ENCODE measurements at regions not wholly inside any gene's neighbourhood (a gene's known extent, or its start where the extent isn't known, plus 50 kb on each side); places are given as distances from the start of the nearest gene placed in this dataset.
A peak's percentile ranks its signal among the peaks of the same experiment; 100 is the strongest.
"Not testable (repeated sequence)": the region's sequence is repeated elsewhere in the genome, so short reads cannot be mapped to it uniquely, and the experiment has no call there.

- DNase-seq, result no peak
Measured at GRCh38 chr2:7436096-7436906, 519.1 kb downstream of the RNF144A start.

- DNase-seq, result no peak
Measured at GRCh38 chr2:7437141-7437540, 519.9 kb downstream of the RNF144A start.

DNA sequence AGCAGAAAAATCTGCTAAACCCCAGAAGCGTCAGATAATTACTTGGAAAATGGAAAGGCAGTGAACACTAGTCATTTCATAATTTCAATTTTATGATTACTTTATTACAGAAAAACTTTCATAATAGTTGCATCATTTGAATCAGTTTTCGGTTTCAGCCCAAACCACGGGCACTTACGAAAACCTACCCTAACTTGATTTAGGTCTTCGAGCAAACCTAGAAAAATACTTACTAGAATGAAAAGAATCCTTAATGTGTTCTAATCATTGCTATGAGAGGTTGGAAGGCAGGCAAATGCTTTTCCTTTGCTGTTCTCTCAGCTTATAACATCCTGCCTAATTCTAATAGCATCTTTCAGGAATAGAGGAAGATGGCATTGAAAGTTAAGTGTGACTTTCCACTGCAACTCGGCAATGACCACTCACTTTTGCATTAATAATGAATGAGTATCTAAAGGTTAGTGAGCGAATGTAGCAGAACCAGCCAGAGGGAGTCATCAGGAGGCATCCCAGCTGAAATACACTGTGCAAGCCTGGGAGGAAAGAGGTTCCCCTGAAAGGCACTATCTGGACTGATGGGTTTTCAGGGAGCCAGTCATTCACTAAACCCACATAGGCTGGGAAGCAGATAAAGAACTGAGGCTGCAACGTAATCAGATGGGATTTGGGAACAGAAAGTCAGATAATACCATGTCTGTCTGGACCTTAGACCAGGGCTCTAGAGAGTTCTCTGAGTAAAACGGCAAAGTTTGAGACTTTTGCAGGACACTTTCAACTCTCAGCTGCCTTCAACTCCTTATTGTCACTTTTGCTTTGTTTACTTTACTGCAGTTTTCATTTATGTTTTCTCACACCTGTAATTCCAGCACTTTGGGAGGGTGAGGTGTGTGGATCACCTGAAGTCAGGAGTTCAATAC lies 520.8 kb downstream of the RNF144A start:
- no peak for DNase-seq

- DNase-seq, result no peak
Measured at GRCh38 chr2:7438855-7439254, 521.6 kb downstream of the RNF144A start.

DNA sequence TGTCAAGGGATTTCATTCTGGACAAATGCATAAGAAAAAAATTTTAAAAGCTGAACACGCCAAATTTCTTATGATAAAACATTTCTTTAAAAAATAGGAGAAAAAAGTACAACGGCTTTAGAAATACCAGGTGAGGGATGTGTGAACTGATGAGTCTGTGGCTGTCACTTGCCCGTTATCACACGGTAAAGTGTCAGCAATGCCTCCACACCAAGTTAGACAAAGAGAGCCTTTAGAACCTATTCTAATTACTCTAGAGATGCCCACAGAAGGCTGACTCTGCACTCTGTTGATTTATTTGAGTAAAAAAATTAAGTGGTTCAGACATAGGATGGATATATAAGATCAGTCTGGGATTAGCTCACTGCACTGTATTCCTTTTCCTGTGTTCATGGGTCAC lies 523.8 kb downstream of the RNF144A start:
- DNase-seq, result no peak

DNA sequence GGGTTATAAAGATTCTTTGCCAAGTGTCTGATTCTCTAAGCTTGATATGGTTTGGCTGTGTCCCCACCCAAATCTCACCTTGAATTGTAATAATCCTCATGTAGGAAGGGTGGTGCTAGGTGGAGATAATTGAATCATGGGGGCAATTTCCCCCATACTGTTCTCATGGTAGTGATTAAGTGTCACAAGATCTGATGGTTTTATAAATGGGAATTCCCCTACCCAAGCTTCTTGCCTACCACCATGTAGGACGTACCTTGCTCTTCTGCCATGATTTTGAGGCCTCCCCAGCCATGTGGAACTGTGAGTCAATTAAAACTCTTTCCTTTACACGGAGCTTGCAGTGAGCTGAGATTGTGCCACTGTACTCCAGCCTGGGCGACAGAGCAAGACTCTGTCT lies 524.6 kb downstream of the RNF144A start:
- DNase-seq, result not testable (repeated sequence)

DNA sequence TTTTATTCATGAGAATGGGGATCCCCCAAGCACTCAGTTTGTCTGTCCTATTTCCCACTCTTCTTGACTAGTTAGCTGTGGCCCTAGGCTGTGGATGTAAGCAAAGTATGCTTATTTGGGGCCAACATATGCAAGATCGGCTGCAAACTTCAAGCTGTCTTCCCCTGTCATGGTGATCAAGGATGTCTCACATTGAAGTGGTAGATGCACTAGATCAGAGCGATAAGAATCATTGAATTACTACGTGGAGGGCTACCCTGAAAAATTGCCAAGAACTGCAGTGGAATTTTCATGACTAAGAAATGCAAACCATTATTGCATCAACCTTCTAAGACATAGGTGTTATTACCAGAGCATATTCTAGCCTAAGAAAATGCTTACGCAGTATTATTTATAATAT lies 527.4 kb downstream of the RNF144A start:
- no peak for DNase-seq

GRCh38 chr2:7448578-7449264 lies 531.5 kb downstream of the RNF144A start:
- DNase-seq, result no peak

GRCh38 chr2:7449298-7449697 lies 532.1 kb downstream of the RNF144A start:
- DNase-seq, result no peak

DNA sequence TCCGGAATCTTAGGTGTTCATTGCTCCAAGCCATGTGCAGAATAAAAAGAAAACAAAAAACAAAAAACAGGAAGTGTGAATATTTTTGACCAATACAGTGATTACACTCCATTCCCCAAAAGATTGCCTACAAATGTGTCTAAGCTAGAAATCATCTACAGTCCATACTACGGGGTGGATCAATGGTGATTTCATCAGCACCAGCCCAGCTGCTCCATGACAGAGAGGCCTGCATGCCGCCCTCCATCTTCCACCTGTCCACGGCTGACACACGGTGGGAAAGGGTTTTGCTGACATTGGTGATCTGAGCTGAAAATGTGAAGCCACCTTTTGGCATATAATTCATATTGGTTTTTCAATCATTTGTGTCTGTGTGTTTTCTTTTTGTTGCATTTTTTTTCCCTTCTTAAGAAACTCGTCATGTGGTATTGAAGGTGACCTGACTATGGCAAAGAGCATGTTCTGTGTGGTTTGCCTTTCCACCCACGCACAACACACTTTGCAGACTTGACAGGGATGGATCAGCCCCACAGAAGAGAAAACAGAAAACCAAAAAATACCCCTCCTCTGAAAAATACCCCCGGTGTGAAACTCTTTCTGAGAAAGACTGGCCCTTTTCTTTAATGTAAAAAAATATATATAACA lies 533.1 kb downstream of the RNF144A start:
- peak; percentile 39 for DNase-seq

DNA sequence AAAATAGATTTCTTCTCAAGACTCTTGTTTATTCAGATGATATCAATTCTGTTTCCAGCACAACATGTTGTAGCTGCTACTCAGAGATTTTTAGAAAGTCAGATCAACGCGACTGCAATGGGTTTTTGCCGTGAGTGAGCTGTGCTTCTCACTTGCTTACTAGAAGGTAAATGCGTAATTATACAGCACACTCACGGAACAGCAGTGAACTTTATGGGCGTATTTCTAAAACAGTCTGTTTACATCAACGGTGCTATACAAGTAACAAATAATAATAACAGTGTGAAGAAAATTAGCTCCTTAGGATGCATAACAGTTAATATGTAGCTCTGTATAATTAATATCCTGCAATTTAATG lies 533.6 kb downstream of the RNF144A start:
- no peak for DNase-seq

DNA sequence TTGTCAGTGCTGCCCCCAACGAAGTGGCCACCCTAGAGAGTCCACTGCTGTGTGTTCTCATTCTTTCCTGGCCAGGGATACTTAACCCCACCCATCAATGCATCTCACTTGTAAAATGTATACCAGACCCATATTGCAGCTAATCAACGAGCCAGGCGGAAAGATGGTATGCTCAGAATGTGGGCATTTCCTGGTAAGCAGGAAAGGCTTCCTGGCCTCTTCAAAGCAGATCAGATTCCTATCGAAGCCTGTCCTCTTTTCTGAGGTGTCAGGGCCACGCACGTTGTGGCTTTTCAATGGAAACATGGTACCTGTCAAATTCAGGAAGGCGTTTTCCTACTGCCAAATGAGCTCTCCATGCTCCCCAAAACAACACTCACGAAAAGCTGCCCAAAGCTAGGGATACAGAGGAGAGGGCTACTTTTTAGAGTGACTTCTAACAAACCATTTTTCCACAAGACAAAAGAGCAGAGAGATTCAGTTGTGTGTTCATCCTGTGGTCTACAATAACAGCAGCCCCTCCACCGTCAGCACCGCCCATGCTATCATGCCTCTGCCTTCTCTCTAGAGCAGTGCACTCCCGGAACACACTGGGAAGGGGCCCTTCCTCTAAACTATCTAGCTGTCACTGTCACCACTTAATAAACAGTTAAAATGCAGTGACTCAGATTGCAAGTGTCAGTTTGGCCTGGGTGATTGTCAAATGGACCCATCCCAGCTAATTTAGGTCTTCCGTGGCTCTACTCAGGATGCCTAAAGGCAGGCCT lies 535.1 kb downstream of the RNF144A start:
- DNase-seq, result no peak

- no peak for DNase-seq
Measured at GRCh38 chr2:7454592-7454991, 537.4 kb downstream of the RNF144A start.

GRCh38 chr2:7456762-7457161 lies 539.5 kb downstream of the RNF144A start:
- no peak for DNase-seq

DNA sequence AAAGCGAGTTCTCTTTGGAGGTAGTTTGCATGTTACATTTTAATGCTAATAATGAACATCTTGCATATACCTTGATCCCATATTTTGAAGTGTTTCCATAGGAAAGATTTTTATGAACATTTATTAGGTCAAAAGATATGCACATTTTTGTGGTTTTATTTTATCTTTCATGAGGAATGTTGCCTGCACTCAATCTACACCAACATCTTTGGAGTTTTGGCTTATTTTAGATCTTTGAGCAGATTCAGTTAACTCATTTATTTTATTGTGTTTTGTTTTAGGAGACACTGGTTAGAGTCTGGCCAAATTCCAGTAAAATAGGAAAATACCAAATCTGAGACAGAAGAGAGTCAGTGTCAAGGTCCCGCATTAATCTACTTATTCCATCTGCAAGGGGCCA lies 540.9 kb downstream of the RNF144A start:
- no peak for DNase-seq

GRCh38 chr2:7467782-7468447 lies 550.7 kb downstream of the RNF144A start:
- no peak for DNase-seq

DNA sequence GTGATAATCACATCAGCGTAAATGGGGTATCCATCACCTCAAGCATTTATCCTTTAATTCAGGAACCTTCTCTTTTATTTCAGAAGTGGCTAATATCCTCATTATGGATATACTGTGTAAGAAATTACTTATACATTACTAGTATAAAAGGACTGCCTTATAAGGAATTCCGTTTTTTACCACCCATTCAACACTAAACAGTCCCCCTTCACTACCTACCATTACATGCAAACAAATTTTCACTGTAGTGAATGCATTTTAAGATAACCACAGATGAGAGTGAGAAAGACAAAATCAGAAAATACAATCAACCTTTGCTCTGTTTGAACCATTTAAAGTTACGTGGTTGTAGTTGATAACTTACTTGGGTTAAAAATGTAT lies 551.2 kb downstream of the RNF144A start:
- no peak for DNase-seq

- no peak for DNase-seq
Measured at GRCh38 chr2:7468955-7469354, 551.7 kb downstream of the RNF144A start.

DNA sequence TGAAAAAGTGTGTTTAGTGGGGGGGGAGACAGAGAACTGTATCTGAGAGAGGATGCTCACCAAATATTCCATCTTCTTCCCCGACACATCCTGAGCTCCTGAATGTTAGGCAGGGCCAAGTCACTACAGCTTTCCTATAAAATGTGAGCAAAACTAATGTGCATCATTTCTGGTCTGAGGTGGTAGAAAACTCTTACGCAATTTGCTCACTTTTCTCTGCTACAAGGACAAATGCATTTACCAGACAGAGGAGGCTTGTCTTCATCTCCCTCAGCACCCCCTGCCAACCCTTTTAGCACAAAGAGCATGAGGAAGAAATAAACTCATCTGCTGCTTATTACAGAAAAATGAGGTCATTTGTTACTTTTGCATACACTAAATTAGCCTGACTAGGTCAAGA lies 554.0 kb downstream of the RNF144A start:
- DNase-seq, result no peak

DNA sequence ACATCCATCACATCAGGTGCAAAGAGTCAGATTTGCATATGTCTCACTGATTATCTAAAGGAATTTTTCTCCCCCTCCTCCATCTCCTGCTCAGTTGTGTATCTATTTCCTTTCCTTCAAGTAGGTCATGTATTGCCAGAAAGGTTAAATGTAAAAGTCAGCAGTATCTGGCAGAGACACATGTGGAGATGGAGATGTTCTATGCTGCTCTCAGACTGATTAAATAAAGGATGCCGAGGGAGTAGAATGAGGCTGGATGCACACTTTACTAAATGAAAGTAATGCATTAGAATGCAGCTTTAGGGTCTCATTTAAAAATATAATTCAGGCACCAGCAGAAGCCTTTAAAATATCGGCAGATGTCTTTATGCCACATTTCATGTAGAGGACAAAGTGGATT lies 555.3 kb downstream of the RNF144A start:
- no peak for DNase-seq

- DNase-seq, result no peak
Measured at GRCh38 chr2:7473135-7473771, 556.0 kb downstream of the RNF144A start.

All from activated T-cell treated with anti-CD3 and anti-CD28 coated beads, Interleukin-2, amount 50 U/mL, for 1 hour (primary cell).